ENCODE measurements at regions not wholly inside any gene's neighbourhood (a gene's known extent, or its start where the extent isn't known, plus 50 kb on each side); places are given as distances from the start of the nearest gene placed in this dataset.

DNA sequence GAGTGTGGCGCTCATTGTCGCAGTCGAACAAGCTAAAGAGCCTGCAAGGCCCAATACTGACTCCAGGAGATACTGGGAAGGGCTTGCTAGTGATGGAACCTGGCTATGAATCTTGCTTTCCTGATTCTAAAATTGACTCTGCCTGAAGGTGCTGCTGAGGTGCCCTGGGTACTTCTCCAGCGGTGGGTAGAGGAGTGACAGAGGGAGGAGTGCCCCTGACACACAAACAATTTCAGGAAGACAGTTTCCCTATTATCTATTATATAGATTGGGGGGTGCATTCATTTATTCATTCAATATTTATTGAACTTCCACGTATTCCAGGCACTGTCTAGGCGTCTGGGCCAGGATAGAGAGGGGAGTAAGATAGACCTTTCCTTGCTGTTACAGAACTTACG is 339.2 kb upstream of the GATB start:
- no peak for TF ChIP-seq EZH2 (IDR thresholded peaks at IDR 0.05; ENCODE audit: borderline replicate concordance, insufficient read depth, low read depth, low read length, poor library complexity, severe bottlenecking)
- TF ChIP-seq, protein P1, sequence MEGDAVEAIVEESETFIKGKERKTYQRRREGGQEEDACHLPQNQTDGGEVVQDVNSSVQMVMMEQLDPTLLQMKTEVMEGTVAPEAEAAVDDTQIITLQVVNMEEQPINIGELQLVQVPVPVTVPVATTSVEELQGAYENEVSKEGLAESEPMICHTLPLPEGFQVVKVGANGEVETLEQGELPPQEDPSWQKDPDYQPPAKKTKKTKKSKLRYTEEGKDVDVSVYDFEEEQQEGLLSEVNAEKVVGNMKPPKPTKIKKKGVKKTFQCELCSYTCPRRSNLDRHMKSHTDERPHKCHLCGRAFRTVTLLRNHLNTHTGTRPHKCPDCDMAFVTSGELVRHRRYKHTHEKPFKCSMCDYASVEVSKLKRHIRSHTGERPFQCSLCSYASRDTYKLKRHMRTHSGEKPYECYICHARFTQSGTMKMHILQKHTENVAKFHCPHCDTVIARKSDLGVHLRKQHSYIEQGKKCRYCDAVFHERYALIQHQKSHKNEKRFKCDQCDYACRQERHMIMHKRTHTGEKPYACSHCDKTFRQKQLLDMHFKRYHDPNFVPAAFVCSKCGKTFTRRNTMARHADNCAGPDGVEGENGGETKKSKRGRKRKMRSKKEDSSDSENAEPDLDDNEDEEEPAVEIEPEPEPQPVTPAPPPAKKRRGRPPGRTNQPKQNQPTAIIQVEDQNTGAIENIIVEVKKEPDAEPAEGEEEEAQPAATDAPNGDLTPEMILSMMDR (IDR thresholded peaks at IDR 0.05): no peak

All from B cell (primary cell).